ENCODE measurements at regions not wholly inside any gene's neighbourhood (a gene's known extent, or its start where the extent isn't known, plus 50 kb on each side); places are given as distances from the start of the nearest gene placed in this dataset.

DNA sequence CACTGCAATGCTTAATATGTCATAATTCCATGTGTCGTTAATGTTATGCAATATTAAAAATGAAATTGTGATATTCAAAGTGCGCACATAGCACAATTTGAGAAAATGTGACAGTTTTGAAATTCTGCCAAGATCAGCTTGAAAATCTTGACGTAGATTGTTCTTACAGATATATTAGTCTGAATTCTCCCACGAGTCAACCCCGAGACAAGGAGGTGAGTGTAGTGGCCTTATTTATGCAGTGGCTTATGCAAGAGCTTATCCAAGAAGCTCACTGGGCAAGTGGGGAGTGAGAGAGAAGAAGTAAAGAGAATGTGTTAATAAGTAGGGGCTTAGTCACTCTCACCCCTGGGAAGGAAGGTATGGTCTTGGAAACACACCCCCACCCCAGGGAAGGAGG lies 286.1 kb upstream of the STS start:
- TF ChIP-seq, protein P1, sequence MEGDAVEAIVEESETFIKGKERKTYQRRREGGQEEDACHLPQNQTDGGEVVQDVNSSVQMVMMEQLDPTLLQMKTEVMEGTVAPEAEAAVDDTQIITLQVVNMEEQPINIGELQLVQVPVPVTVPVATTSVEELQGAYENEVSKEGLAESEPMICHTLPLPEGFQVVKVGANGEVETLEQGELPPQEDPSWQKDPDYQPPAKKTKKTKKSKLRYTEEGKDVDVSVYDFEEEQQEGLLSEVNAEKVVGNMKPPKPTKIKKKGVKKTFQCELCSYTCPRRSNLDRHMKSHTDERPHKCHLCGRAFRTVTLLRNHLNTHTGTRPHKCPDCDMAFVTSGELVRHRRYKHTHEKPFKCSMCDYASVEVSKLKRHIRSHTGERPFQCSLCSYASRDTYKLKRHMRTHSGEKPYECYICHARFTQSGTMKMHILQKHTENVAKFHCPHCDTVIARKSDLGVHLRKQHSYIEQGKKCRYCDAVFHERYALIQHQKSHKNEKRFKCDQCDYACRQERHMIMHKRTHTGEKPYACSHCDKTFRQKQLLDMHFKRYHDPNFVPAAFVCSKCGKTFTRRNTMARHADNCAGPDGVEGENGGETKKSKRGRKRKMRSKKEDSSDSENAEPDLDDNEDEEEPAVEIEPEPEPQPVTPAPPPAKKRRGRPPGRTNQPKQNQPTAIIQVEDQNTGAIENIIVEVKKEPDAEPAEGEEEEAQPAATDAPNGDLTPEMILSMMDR (conservative IDR thresholded peaks at IDR 0.05), result no peak
- TF ChIP-seq EZH2 (IDR thresholded peaks at IDR 0.05; ENCODE audit: low read depth), result no peak
